Esophagus squamous epithelium (tissue), 5 donors: ENCODE measurements at regions not wholly inside any gene's neighbourhood (a gene's known extent, or its start where the extent isn't known, plus 50 kb on each side); places are given as distances from the start of the nearest gene placed in this dataset.

Experiments
- DNase-seq: peaks from one replicate; lab custom pipeline; 2025; lab: John Stamatoyannopoulos, UW
- H3K27ac ChIP-seq, 4 donors: fragments of 200-600 bp; sonication (generic); one replicate each; pipeline ENCODE4 v1.5.1; 2016 to 2019; ENCODE audit warnings: mild to moderate bottlenecking in 1 of 4
- H3K27me3 ChIP-seq, 4 donors: fragments of 200-600 bp; sonication (generic); 1 replicate in 3 of 4; 2 replicates in 1 of 4; pipeline versions ENCODE4 v1.5.1 to v1.6.0; 2017 to 2021; ENCODE audit warnings: antibody characterized with exemption in 1 of 4
- H3K36me3 ChIP-seq, 3 donors: fragments of 200-600 bp; sonication (generic); one replicate each; pipeline ENCODE4 v1.5.1; 2016 to 2019
- H3K4me1 ChIP-seq, 3 donors: fragments of 200-600 bp; sonication (generic); one replicate each; pipeline ENCODE4 v1.5.1; 2017 to 2019
- H3K4me3 ChIP-seq, 4 donors: fragments of 200-600 bp; sonication (generic); 1 replicate in 3 of 4; 2 replicates in 1 of 4; pipeline ENCODE4 v1.5.1; 2016 to 2019; ENCODE audit warnings: mild to moderate bottlenecking in 2 of 4, moderate library complexity in 1 of 4
- H3K9me3 ChIP-seq, 3 donors: fragments of 200-600 bp; sonication (generic); one replicate each; pipeline ENCODE4 v1.5.1; 2016 to 2019
- CTCF ChIP-seq, 6 experiments: fragments of 450-650 bp in 4 of 6; fragments of 200-600 bp in 2 of 6; sonication (generic) in 2 of 6; IDR thresholded peaks; one replicate each; pipeline ENCODE4 v1.5.1; 2016 to 2019; ENCODE audit warnings: antibody characterized with exemption in 6 of 6, mild to moderate bottlenecking in 4 of 6, moderate library complexity in 4 of 6
- POLR2A ChIP-seq, 4 donors: fragments of 450-650 bp; IDR thresholded peaks; one replicate each; pipeline ENCODE4 v1.6.1; 2017; ENCODE audit warnings: antibody characterized with exemption in 4 of 4, mild to moderate bottlenecking in 4 of 4, moderate library complexity in 3 of 4
- WGBS, 2 donors: methylation state at CpG; one replicate each; pipeline ENCODE4 v1.1.5; 2018; 5-methylcytosine and 5-hydroxymethylcytosine counted together
- intact Hi-C: fragments of 100-400 bp; cut with DNase I; formaldehyde crosslinking; loops from one replicate; pipeline ENCODE4 v1.15.0; 2022
- donor health status: DM: yes; HTN: yes; CAD: no.

- 60 to 65% methylated on average over 3 of the region's 3 CpGs for WGBS, 2 donors
- DNase-seq, result no peak
- Histone ChIP-seq H3K36me3 (no peaks in the 10 kb centered on the region), H3K4me1 (no peaks in the 10 kb centered on the region), H3K9me3 (no peaks in the 10 kb centered on the region), H3K27me3 (no peaks in the 10 kb centered on the region), H3K27ac (no peak overlapping the region), H3K4me3 (no peak overlapping the region)
- intact Hi-C loops, result no loop called here
- TF ChIP-seq CTCF (IDR thresholded peaks at IDR 0.05), result no peak
- no peak for TF ChIP-seq POLR2A (IDR thresholded peaks at IDR 0.05)
Observed at GRCh38 chr2:198697218-198697617, 760.5 kb downstream of the SATB2 start.

- intact Hi-C loops, result no loop called here
- H3K9me3 ChIP-seq, result no peaks in the 10 kb centered on the region
- no peak for TF ChIP-seq POLR2A (IDR thresholded peaks at IDR 0.05)
- no peak for TF ChIP-seq CTCF (IDR thresholded peaks at IDR 0.05)
- H3K4me1 ChIP-seq, result no peaks in the 10 kb centered on the region
- no peak overlapping the region for H3K4me3 ChIP-seq
- no peak for DNase-seq
- no peaks in the 10 kb centered on the region for H3K27me3 ChIP-seq
- no peaks in the 10 kb centered on the region for H3K36me3 ChIP-seq
- H3K27ac ChIP-seq, result no peak overlapping the region
Observed at GRCh38 chr2:198695879-198696278, 761.9 kb downstream of the SATB2 start.

- DNase-seq, result no peak
- WGBS, 2 donors, result 39 to 50% methylated on average over 7 to 9 of the region's 9 CpGs
Observed at GRCh38 chr2:198692907-198693510, 764.7 kb downstream of the SATB2 start.

GRCh38 chr2:198691236-198691635, 766.5 kb downstream of the SATB2 start:
- no peaks in the 10 kb centered on the region for H3K4me1 ChIP-seq
- 77 to 89% methylated on average over 2 of the region's 2 CpGs for WGBS, 2 donors
- H3K4me3 ChIP-seq, result no peak overlapping the region
- H3K36me3 ChIP-seq, result no peaks in the 10 kb centered on the region
- H3K27me3 ChIP-seq, result no peaks in the 10 kb centered on the region
- no peak overlapping the region for H3K27ac ChIP-seq
- TF ChIP-seq CTCF (IDR thresholded peaks at IDR 0.05), result no peak
- TF ChIP-seq POLR2A (IDR thresholded peaks at IDR 0.05), result no peak
- no peak for DNase-seq
- intact Hi-C loops, result no loop called here
- H3K9me3 ChIP-seq, result no peaks in the 10 kb centered on the region

More at GRCh38 chr2:198692907-198693510, 764.7 kb downstream of the SATB2 start:
- H3K27me3 ChIP-seq, result no peaks in the 10 kb centered on the region
- no peak overlapping the region for H3K4me3 ChIP-seq
- H3K9me3 ChIP-seq, result no peaks in the 10 kb centered on the region
- H3K27ac ChIP-seq, result no peak overlapping the region
- no peak for TF ChIP-seq POLR2A (IDR thresholded peaks at IDR 0.05)
- no peak for TF ChIP-seq CTCF (IDR thresholded peaks at IDR 0.05)
- H3K4me1 ChIP-seq, result no peaks in the 10 kb centered on the region
- intact Hi-C loops, result no loop called here
- no peaks in the 10 kb centered on the region for H3K36me3 ChIP-seq

- DNase-seq, result no peak
- H3K36me3 ChIP-seq, result no peaks in the 10 kb centered on the region
- no peak overlapping the region for H3K27ac ChIP-seq
- 65 to 66% methylated on average over 2 of the region's 2 CpGs for WGBS, 2 donors
- no peaks in the 10 kb centered on the region for H3K9me3 ChIP-seq
- no peak overlapping the region for H3K4me3 ChIP-seq
- no peaks in the 10 kb centered on the region for H3K27me3 ChIP-seq
- no peaks in the 10 kb centered on the region for H3K4me1 ChIP-seq
- intact Hi-C loops, result no loop called here
- TF ChIP-seq POLR2A (IDR thresholded peaks at IDR 0.05) (no peak), CTCF (IDR thresholded peaks at IDR 0.05) (no peak)
Observed at GRCh38 chr2:198664321-198664720, 793.4 kb downstream of the SATB2 start.
